DMS53 treated with DMSO at 0.1 percent for 48 hours (cell line): ENCODE measurements at regions not wholly inside any gene's neighbourhood (a gene's known extent, or its start where the extent isn't known, plus 50 kb on each side); places are given as distances from the start of the nearest gene placed in this dataset.

Experiments used
- DNase-seq: peaks from one replicate; lab custom pipeline; 2025; ENCODE audit not compliant: unreplicated experiment; lab: John Stamatoyannopoulos, UW

GRCh38 chr16:48105976-48106375, 49.8 kb downstream of the ABCC12 start:
- no peak for DNase-seq

- no peak for DNase-seq
These were observed 50.3 kb downstream of the ABCC12 start for GRCh38 chr16:48105456-48105855.

- DNase-seq: no peak
These were observed 52.2 kb downstream of the ABCC12 start for GRCh38 chr16:48103591-48103990.

GRCh38 chr16:48102083-48103008, 53.4 kb downstream of the ABCC12 start:
- DNase-seq: no peak

- DNase-seq: no peak
These were observed 54.6 kb downstream of the ABCC12 start for GRCh38 chr16:48101069-48101674.

GRCh38 chr16:48099455-48099854, 56.3 kb downstream of the ABCC12 start:
- DNase-seq: no peak

GRCh38 chr16:48098472-48098871, 57.3 kb downstream of the ABCC12 start:
- no peak for DNase-seq

- DNase-seq: no peak
These were observed 64.7 kb downstream of the ABCC12 start for GRCh38 chr16:48091117-48091516.

- no peak for DNase-seq
These were observed 66.6 kb downstream of the ABCC12 start for GRCh38 chr16:48089053-48089792.

- no peak for DNase-seq
These were observed 68.2 kb downstream of the ABCC12 start for GRCh38 chr16:48087639-48088038.

GRCh38 chr16:48086422-48086821, 69.4 kb downstream of the ABCC12 start:
- no peak for DNase-seq

GRCh38 chr16:48085729-48086128, 70.1 kb downstream of the ABCC12 start:
- no peak for DNase-seq

- no peak for DNase-seq
These were observed 71.0 kb downstream of the ABCC12 start for GRCh38 chr16:48084826-48085225.

- DNase-seq: no peak
These were observed 73.3 kb downstream of the ABCC12 start for GRCh38 chr16:48082516-48082915.

- DNase-seq: no peak
These were observed 74.1 kb downstream of the ABCC12 start for GRCh38 chr16:48081656-48082055.

GRCh38 chr16:48076455-48077012, 79.3 kb downstream of the ABCC12 start:
- no peak for DNase-seq

GRCh38 chr16:48075398-48075797, 80.4 kb downstream of the ABCC12 start:
- no peak for DNase-seq

GRCh38 chr16:48067388-48067787, 88.4 kb downstream of the ABCC12 start:
- no peak for DNase-seq

GRCh38 chr16:48064971-48065370, 90.8 kb downstream of the ABCC12 start:
- no peak for DNase-seq

GRCh38 chr16:48062681-48063080, 93.1 kb downstream of the ABCC12 start:
- DNase-seq: no peak

GRCh38 chr16:48059936-48060335, 95.9 kb downstream of the ABCC12 start:
- DNase-seq: no peak
